Transverse colon (tissue), 4 donors: ENCODE measurements at regions not wholly inside any gene's neighbourhood (a gene's known extent, or its start where the extent isn't known, plus 50 kb on each side); places are given as distances from the start of the nearest gene placed in this dataset.

Experiments used
- DNase-seq: peaks from one replicate; pipeline ENCODE4 v3.0.0-alpha.2; 2019
- H3K27ac ChIP-seq, 4 donors: fragments of 200-600 bp; sonication (generic); 2 replicates each; pipeline ENCODE4 v1.5.1; 2016 to 2018; ENCODE audit warnings: inconsistent platforms in 4 of 4
- H3K27me3 ChIP-seq: fragments of 200-600 bp; sonication (generic); 2 replicates; pipeline ENCODE4 v1.5.1; 2017; ENCODE audit warnings: inconsistent platforms
- H3K36me3 ChIP-seq, 4 donors: fragments of 200-600 bp; sonication (generic); 2 replicates each; pipeline ENCODE4 v1.5.1; 2017 to 2019; ENCODE audit warnings: inconsistent platforms in 4 of 4
- H3K4me1 ChIP-seq, 4 donors: fragments of 200-600 bp; sonication (generic); 2 replicates each; pipeline ENCODE4 v1.5.1; 2017 to 2020; ENCODE audit warnings: inconsistent platforms in 4 of 4
- H3K4me3 ChIP-seq, 4 donors: fragments of 200-600 bp; sonication (generic); 1 replicate in 1 of 4; 2 replicates in 3 of 4; pipeline versions ENCODE4 v1.5.1 to v1.6.1; 2017 to 2019; ENCODE audit warnings: inconsistent platforms in 4 of 4
- H3K9me3 ChIP-seq, 2 donors: fragments of 200-600 bp; sonication (generic); 2 replicates each; pipeline ENCODE4 v1.5.1; 2017 to 2019; ENCODE audit warnings: inconsistent platforms in 2 of 2
- CTCF ChIP-seq, 5 experiments: fragments of 200-600 bp in 3 of 5; fragments of 450-650 bp in 2 of 5; sonication (generic) in 3 of 5; IDR thresholded peaks; 1 replicate in 2 of 5; 2 replicates in 3 of 5; pipeline ENCODE4 v1.5.1; 2016 to 2017; ENCODE audit warnings: antibody characterized with exemption in 5 of 5, inconsistent platforms in 3 of 5, mild to moderate bottlenecking in 2 of 5, moderate library complexity in 1 of 5
- EP300 ChIP-seq: sonication (generic); formaldehyde crosslinking; IDR thresholded peaks from one replicate; pipeline ENCODE4 v1.6.1; 2017; ENCODE audit warnings: antibody characterized with exemption, low read depth
- POLR2A ChIP-seq: fragments of 450-650 bp; IDR thresholded peaks from one replicate; pipeline ENCODE4 v1.6.1; 2016; ENCODE audit warnings: antibody characterized with exemption, mild to moderate bottlenecking, moderate library complexity
- POLR2AphosphoS5 ChIP-seq, 3 donors: sonication (generic); formaldehyde crosslinking; IDR thresholded peaks; one replicate each; pipeline ENCODE4 v1.6.1; 2016; ENCODE audit warnings: antibody characterized with exemption in 3 of 3
- WGBS, 2 donors: methylation state at CpG; one replicate each; pipeline ENCODE4 v1.1.5; 2018; ENCODE audit warnings: low coverage in 1 of 2; 5-methylcytosine and 5-hydroxymethylcytosine counted together
- in situ Hi-C, 4 donors: fragments of 200-750 bp; cut with MboI; loops; one replicate each; pipeline versions ENCODE4 v1.15.0 to v1.15.1; 2017; ENCODE audit warnings: low sequenced_read_pairs in 3 of 4, low pct_ligation_motif_present in 1 of 4, low pct_unique_long_range_greater_than_20kb in 1 of 4
- intact Hi-C: fragments of 100-400 bp; cut with DNase I; formaldehyde crosslinking; loops from one replicate; pipeline ENCODE4 v1.15.1; 2023; ENCODE audit warnings: low total_unique reads

GRCh38 chr13:19062801-19063200 lies 118.8 kb downstream of the TUBA3C start:
- no peak for DNase-seq
- WGBS, 2 donors: 68% methylated on average over 4 of the region's 4 CpGs; no CpG with 5 or more reads in 1 of the 2 donors
- intact Hi-C loops (no loop called here), in situ Hi-C loops (no loop called here)
- no peaks in the 10 kb centered on the region for H3K4me1 ChIP-seq
- H3K4me3 ChIP-seq: no peak overlapping the region
- H3K27ac ChIP-seq: no peak overlapping the region
- no peaks in the 10 kb centered on the region for H3K36me3 ChIP-seq
- H3K9me3 ChIP-seq: peaks cover 0 to 4% of the 10 kb centered on the region in 2 donors
- no peaks in the 10 kb centered on the region for H3K27me3 ChIP-seq
- TF ChIP-seq POLR2A (no peak), CTCF (IDR thresholded peaks at IDR 0.05) (no peak), POLR2AphosphoS5 (IDR thresholded peaks at IDR 0.05) (no peak), EP300 (no peak)

GRCh38 chr13:19062019-19062646 lies 119.5 kb downstream of the TUBA3C start:
- Histone ChIP-seq H3K4me1 (no peaks in the 10 kb centered on the region), H3K27ac (no peak overlapping the region), H3K27me3 (no peaks in the 10 kb centered on the region), H3K4me3 (no peak overlapping the region), H3K36me3 (no peaks in the 10 kb centered on the region), H3K9me3 (peaks cover 0 to 4% of the 10 kb centered on the region in 2 donors)
- no peak for DNase-seq
- TF ChIP-seq POLR2AphosphoS5 (IDR thresholded peaks at IDR 0.05) (no peak), EP300 (no peak), POLR2A (no peak), CTCF (IDR thresholded peaks at IDR 0.05) (no peak)
- 87% methylated on average over 11 of the region's 11 CpGs; no CpG with 5 or more reads in 1 of the 2 donors for WGBS, 2 donors
- intact Hi-C loops (no loop called here), in situ Hi-C loops (no loop called here)

- no peak for DNase-seq
- Histone ChIP-seq H3K9me3 (peaks cover 0 to 4% of the 10 kb centered on the region in 2 donors), H3K27me3 (no peaks in the 10 kb centered on the region), H3K4me3 (no peak overlapping the region), H3K27ac (no peak overlapping the region), H3K4me1 (no peaks in the 10 kb centered on the region), H3K36me3 (no peaks in the 10 kb centered on the region)
- TF ChIP-seq POLR2AphosphoS5 (IDR thresholded peaks at IDR 0.05): no peak
- no peak for TF ChIP-seq POLR2A
- TF ChIP-seq EP300: no peak
- no peak for TF ChIP-seq CTCF (IDR thresholded peaks at IDR 0.05)
- 89% methylated on average over 6 of the region's 6 CpGs; no CpG with 5 or more reads in 1 of the 2 donors for WGBS, 2 donors
- intact Hi-C loops (no loop called here), in situ Hi-C loops (no loop called here)
These were observed 120.3 kb downstream of the TUBA3C start for GRCh38 chr13:19061278-19061677.

- Histone ChIP-seq H3K36me3 (no peaks in the 10 kb centered on the region), H3K4me3 (no peak overlapping the region), H3K4me1 (no peaks in the 10 kb centered on the region), H3K27ac (no peak overlapping the region), H3K27me3 (no peaks in the 10 kb centered on the region), H3K9me3 (peaks cover 0 to 4% of the 10 kb centered on the region in 2 donors)
- WGBS, 2 donors: 84% methylated on average over 13 of the region's 13 CpGs; no CpG with 5 or more reads in 1 of the 2 donors
- no peak for TF ChIP-seq EP300
- no peak for TF ChIP-seq POLR2A
- no peak for TF ChIP-seq CTCF (IDR thresholded peaks at IDR 0.05)
- TF ChIP-seq POLR2AphosphoS5 (IDR thresholded peaks at IDR 0.05): no peak
- intact Hi-C loops (no loop called here), in situ Hi-C loops (no loop called here)
- no peak for DNase-seq
These were observed 121.2 kb downstream of the TUBA3C start for GRCh38 chr13:19060311-19061002.
